SK-N-SH (cell line): ENCODE measurements at regions not wholly inside any gene's neighbourhood (a gene's known extent, or its start where the extent isn't known, plus 50 kb on each side); places are given as distances from the start of the nearest gene placed in this dataset.

ENCODE experiments used
- CTCF ChIA-PET: fragments of 300-600, 350-600 bp; formaldehyde crosslinking; extraction: SDS; loops from one replicate; lab custom pipeline; 2021; lab: Yijun Ruan, JAX
- POLR2A ChIA-PET: fragments of 350-600 bp; sonication (Branson Sonifier 250); formaldehyde crosslinking; extraction: SDS; loops from one replicate; lab custom pipeline; 2020; ENCODE audit warnings: antibody characterized with exemption, inconsistent platforms; lab: Yijun Ruan, JAX
- DNase-seq: peaks from one replicate; pipeline ENCODE4 v3.0.0; 2012
- H2AFZ ChIP-seq: fragments of 200-600 bp; sonication (generic); 2 replicates; pipeline ENCODE4 v1.8.1; 2016; ENCODE audit warnings: antibody characterized with exemption, mild to moderate bottlenecking, low read depth
- H3F3A ChIP-seq: fragments of 200-600 bp; sonication (generic); replicated peaks from 2 replicates; pipeline ENCODE3; 2016; ENCODE audit warnings: antibody characterized with exemption, mild to moderate bottlenecking; ENCODE audit not compliant: insufficient read depth
- H3K27ac ChIP-seq, 2 experiments: fragments of 200-500 bp in 1 of 2; fragments of 200-600 bp in 1 of 2; sonication (Bioruptor generic) in 1 of 2; sonication (generic), shearing (Covaris generic) in 1 of 2; 2 replicates each; pipeline versions ENCODE4 v1.5.1 to v1.6.1; 2014 to 2016; ENCODE audit warnings: low read depth in 2 of 2, inconsistent platforms in 1 of 2, low read length in 1 of 2, mild to moderate bottlenecking in 1 of 2, mixed read lengths in 1 of 2
- H3K27me3 ChIP-seq: fragments of 200-600 bp; sonication (generic), shearing (Covaris generic); 2 replicates; pipeline ENCODE4 v1.6.1; 2016; ENCODE audit warnings: mixed run types; ENCODE audit not compliant: insufficient read depth
- H3K36me3 ChIP-seq, 2 experiments: fragments of 200-500 bp in 1 of 2; fragments of 200-600 bp in 1 of 2; sonication (Bioruptor generic) in 1 of 2; sonication (generic) in 1 of 2; replicated peaks in 1 of 2; 2 replicates each; pipeline versions ENCODE3 to v1.5.1; 2014 to 2016; ENCODE audit warnings: low read length in 1 of 2, mild to moderate bottlenecking in 1 of 2; ENCODE audit not compliant: insufficient read depth in 2 of 2, control insufficient read depth in 1 of 2
- H3K4me1 ChIP-seq, 2 experiments: fragments of 200-500 bp in 1 of 2; fragments of 200-600 bp in 1 of 2; sonication (Bioruptor generic) in 1 of 2; sonication (generic), shearing (Covaris generic) in 1 of 2; 2 replicates each; pipeline versions ENCODE4 v1.5.1 to v1.6.1; 2014 to 2016; ENCODE audit warnings: low read depth in 1 of 2, low read length in 1 of 2, mixed run types in 1 of 2; ENCODE audit not compliant: insufficient read depth in 2 of 2, control insufficient read depth in 1 of 2
- H3K4me2 ChIP-seq: fragments of 200-600 bp; sonication (generic), shearing (Covaris generic); 2 replicates; pipeline ENCODE4 v1.6.1; 2017; ENCODE audit warnings: mixed run types
- H3K4me3 ChIP-seq, 2 experiments: fragments of 200-500 bp in 1 of 2; fragments of 200-600 bp in 1 of 2; sonication (Bioruptor generic) in 1 of 2; sonication (generic), shearing (Covaris generic) in 1 of 2; 2 replicates each; pipeline versions ENCODE4 v1.5.1 to v1.8.1; 2014 to 2016; ENCODE audit warnings: low read depth in 2 of 2, inconsistent platforms in 1 of 2, low read length in 1 of 2, mild to moderate bottlenecking in 1 of 2, mixed read lengths in 1 of 2, moderate library complexity in 1 of 2
- H3K79me2 ChIP-seq: fragments of 200-600 bp; sonication (generic); 2 replicates; pipeline ENCODE4 v1.8.1; 2017; ENCODE audit warnings: mild to moderate bottlenecking; ENCODE audit not compliant: insufficient read depth
- H3K9ac ChIP-seq: fragments of 200-600 bp; sonication (generic); 2 replicates; pipeline ENCODE4 v1.6.1; 2017; ENCODE audit warnings: mixed run types
- H3K9me2 ChIP-seq: fragments of 200-600 bp; sonication (generic); 2 replicates; pipeline ENCODE4 v1.6.1; 2017; ENCODE audit warnings: mixed run types
- H3K9me3 ChIP-seq: fragments of 200-600 bp; sonication (generic); 2 replicates; pipeline ENCODE4 v1.6.1; 2017; ENCODE audit warnings: mixed run types, mild to moderate bottlenecking, moderate library complexity
- H4K20me1 ChIP-seq: fragments of 200-600 bp; sonication (generic); 2 replicates; pipeline ENCODE4 v1.6.1; 2017; ENCODE audit warnings: mild to moderate bottlenecking, mixed run types; ENCODE audit not compliant: insufficient read depth
- CHD2 ChIP-seq: fragments of 150-350 bp; IDR thresholded peaks from 2 replicates; pipeline ENCODE4 v1.6.1; 2018; ENCODE audit warnings: low read length; ENCODE audit not compliant: partially characterized antibody
- ELF1 ChIP-seq: IDR thresholded peaks from 2 replicates; pipeline ENCODE4 v1.4.0; 2012
- IRF3 ChIP-seq: fragments of 150-350 bp; IDR thresholded peaks from 2 replicates; pipeline ENCODE4 v1.6.1; 2016; ENCODE audit warnings: mild to moderate bottlenecking, low read depth, low read length
- MAX ChIP-seq: IDR thresholded peaks from 2 replicates; pipeline ENCODE4 v1.4.0; 2012; ENCODE audit warnings: low read depth
- MEF2A ChIP-seq: IDR thresholded peaks from 2 replicates; pipeline ENCODE4 v1.4.0; 2012; ENCODE audit warnings: low read depth, borderline replicate concordance
- MXI1 ChIP-seq: IDR thresholded peaks from 2 replicates; pipeline ENCODE4 v1.6.1; 2012; ENCODE audit warnings: mild to moderate bottlenecking, low read depth, low read length, improper control_type of control experiment
- NRF1 ChIP-seq: IDR thresholded peaks from 2 replicates; pipeline ENCODE4 v1.6.1; 2012; ENCODE audit warnings: low read depth, mild to moderate bottlenecking, low read length
- PBX3 ChIP-seq: IDR thresholded peaks from 2 replicates; pipeline ENCODE4; 2012
- RAD21 ChIP-seq: IDR thresholded peaks from 2 replicates; pipeline ENCODE4 v1.6.1; 2012; ENCODE audit warnings: mild to moderate bottlenecking, low read length
- RCOR1 ChIP-seq: fragments of 150-350 bp; IDR thresholded peaks from 2 replicates; pipeline ENCODE4 v1.6.1; 2017; ENCODE audit warnings: antibody characterized with exemption, low read length
- REST ChIP-seq: IDR thresholded peaks from 2 replicates; pipeline ENCODE4 v1.6.1; 2012; ENCODE audit warnings: mild to moderate bottlenecking, low read depth, low read length, moderate library complexity
- RFX5 ChIP-seq: IDR thresholded peaks from 2 replicates; pipeline ENCODE4 v1.6.1; 2012; ENCODE audit warnings: mild to moderate bottlenecking, improper control_type of control experiment, low read length
- RXRA ChIP-seq: IDR thresholded peaks from 2 replicates; pipeline ENCODE4 v1.4.0; 2012; ENCODE audit warnings: low read depth, mild to moderate bottlenecking, borderline replicate concordance
- TAF1 ChIP-seq: IDR thresholded peaks from 2 replicates; pipeline ENCODE4 v1.6.1; 2012; ENCODE audit warnings: low read depth, mild to moderate bottlenecking, low read length, moderate library complexity, borderline replicate concordance
- TEAD4 ChIP-seq: IDR thresholded peaks from 2 replicates; pipeline ENCODE4 v1.4.0; 2012; ENCODE audit warnings: mild to moderate bottlenecking, borderline replicate concordance; ENCODE audit not compliant: insufficient read depth
- YY1 ChIP-seq: IDR thresholded peaks from 2 replicates; pipeline ENCODE4 v1.4.0; 2012; ENCODE audit warnings: low read depth, mild to moderate bottlenecking
- ZBTB33 ChIP-seq: IDR thresholded peaks from 2 replicates; pipeline ENCODE4 v1.4.0; 2012; ENCODE audit warnings: low read depth, borderline replicate concordance
- WGBS: methylation state at CpG from one replicate; pipeline ENCODE4 v1.1.6; 2017; ENCODE audit warnings: low lambda C conversion rate; 5-methylcytosine and 5-hydroxymethylcytosine counted together

GRCh38 chr4:164413743-164414142, 340.2 kb upstream of the SMIM31 start:
- Histone ChIP-seq H4K20me1 (no peaks in the 10 kb centered on the region), H3K4me3 (no peak overlapping the region), H3K4me2 (no peak overlapping the region), H3F3A (no peaks in the 10 kb centered on the region), H3K9ac (no peak overlapping the region), H3K79me2 (no peaks in the 10 kb centered on the region), H3K4me1 (no peaks in the 10 kb centered on the region), H3K9me2 (no peaks in the 10 kb centered on the region), H3K27ac (no peak overlapping the region), H3K27me3 (no peaks in the 10 kb centered on the region), H2AFZ (no peak overlapping the region), H3K36me3 (no peaks in the 10 kb centered on the region), H3K9me3 (no peaks in the 10 kb centered on the region)
- DNase-seq: no peak
- WGBS: 3% methylated on average over 2 of the region's 2 CpGs
- no peak for TF ChIP-seq MEF2A
- no peak for TF ChIP-seq CHD2
- no peak for TF ChIP-seq IRF3
- CTCF ChIA-PET: no interaction called here
- POLR2A ChIA-PET: no interaction called here

- CTCF ChIA-PET: no interaction called here
- no peak overlapping the region for H3K4me3 ChIP-seq
- DNase-seq: no peak
- no peaks in the 10 kb centered on the region for H3K4me1 ChIP-seq
- no peaks in the 10 kb centered on the region for H3K36me3 ChIP-seq
- H3K9me3 ChIP-seq: no peaks in the 10 kb centered on the region; the same call in 1 of the 2 replicates
- H3K27ac ChIP-seq: no peak overlapping the region
- no peaks in the 10 kb centered on the region for H3K27me3 ChIP-seq
- H2AFZ ChIP-seq: no peak overlapping the region
- WGBS: 0% methylated on average over 1 of the region's 1 CpG
- H3K9me2 ChIP-seq: no peaks in the 10 kb centered on the region
- no peak overlapping the region for H3K9ac ChIP-seq
- POLR2A ChIA-PET: no interaction called here
- no peaks in the 10 kb centered on the region for H4K20me1 ChIP-seq
- H3K4me2 ChIP-seq: no peak overlapping the region
- no peak for TF ChIP-seq REST
- no peak for TF ChIP-seq TEAD4
- TF ChIP-seq CHD2: no peak
- TF ChIP-seq RAD21: no peak
- no peak for TF ChIP-seq TAF1
- TF ChIP-seq MAX: no peak
- no peak for TF ChIP-seq NRF1
- TF ChIP-seq MXI1: no peak
- TF ChIP-seq MEF2A: no peak
- no peak for TF ChIP-seq RXRA
- no peak for TF ChIP-seq ELF1
- TF ChIP-seq IRF3: no peak
- no peak for TF ChIP-seq RCOR1
- no peak for TF ChIP-seq RFX5
- no peak for TF ChIP-seq YY1
- no peak for TF ChIP-seq PBX3
- no peak for TF ChIP-seq ZBTB33
- no peaks in the 10 kb centered on the region for H3F3A ChIP-seq
- no peaks in the 10 kb centered on the region for H3K79me2 ChIP-seq
These were observed 330.1 kb upstream of the SMIM31 start for GRCh38 chr4:164423819-164424218.
